ENCODE measurements at regions not wholly inside any gene's neighbourhood (a gene's known extent, or its start where the extent isn't known, plus 50 kb on each side); places are given as distances from the start of the nearest gene placed in this dataset.

DNA sequence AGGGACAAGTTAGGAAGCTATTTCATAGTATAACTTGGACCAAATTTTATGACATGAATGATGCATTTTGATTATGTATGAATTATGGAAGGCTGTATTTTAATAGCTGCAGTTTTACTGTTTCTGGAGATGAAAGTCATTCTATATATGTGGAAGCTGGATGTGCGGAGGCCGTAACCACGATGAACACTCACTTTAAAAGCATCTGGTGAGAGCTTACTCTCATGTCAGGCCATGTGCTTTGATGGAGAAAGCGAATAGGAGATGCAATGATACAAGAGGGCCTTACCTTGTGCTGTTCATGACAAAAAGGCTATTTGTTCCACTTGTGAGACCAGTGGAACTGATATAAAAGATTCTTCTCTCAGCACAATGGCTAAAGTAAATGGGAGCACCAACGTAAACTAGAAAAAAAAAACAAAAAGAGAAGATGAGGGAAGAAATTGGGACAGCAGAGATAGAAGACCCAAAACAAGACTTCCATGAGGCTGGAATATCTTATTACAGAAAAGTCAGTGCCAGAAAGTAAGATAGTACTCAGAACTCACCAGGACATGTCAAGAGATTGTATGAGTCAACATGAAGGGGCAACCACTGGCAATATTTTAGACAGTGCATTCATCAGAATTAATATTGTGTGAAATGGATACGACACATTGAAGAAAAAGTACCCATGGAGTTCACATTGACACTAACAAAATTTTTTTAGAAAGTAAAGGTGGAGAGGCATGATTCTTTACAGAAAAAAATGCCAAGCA, 63.3 kb upstream of the GAB1 start:
- DNase-seq = no peak

DNA sequence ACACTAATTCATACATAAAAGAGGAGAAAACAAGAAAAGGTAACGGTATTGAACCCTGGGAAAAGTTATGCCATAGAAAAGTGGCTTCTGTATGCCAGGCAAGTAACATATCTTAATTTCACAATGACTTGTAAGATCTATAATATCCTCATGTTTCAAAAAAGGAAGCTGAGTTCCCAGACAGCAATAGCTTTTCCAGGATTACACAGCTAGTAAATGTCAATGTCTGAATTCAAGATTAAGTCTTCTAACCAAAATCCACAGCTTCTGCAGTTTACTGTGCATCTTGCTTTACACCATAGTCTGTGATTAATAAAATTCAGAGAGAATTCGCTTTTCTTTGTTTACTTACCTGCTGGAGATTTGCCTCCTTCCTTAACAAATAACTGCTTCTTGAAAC, 55.8 kb upstream of the GAB1 start:
- no peak for DNase-seq

- no peak for DNase-seq
These were observed 55.0 kb upstream of the GAB1 start for GRCh38 chr4:143281507-143282190.

- DNase-seq = no peak
These were observed 54.4 kb upstream of the GAB1 start for GRCh38 chr4:143282211-143282707.

DNA sequence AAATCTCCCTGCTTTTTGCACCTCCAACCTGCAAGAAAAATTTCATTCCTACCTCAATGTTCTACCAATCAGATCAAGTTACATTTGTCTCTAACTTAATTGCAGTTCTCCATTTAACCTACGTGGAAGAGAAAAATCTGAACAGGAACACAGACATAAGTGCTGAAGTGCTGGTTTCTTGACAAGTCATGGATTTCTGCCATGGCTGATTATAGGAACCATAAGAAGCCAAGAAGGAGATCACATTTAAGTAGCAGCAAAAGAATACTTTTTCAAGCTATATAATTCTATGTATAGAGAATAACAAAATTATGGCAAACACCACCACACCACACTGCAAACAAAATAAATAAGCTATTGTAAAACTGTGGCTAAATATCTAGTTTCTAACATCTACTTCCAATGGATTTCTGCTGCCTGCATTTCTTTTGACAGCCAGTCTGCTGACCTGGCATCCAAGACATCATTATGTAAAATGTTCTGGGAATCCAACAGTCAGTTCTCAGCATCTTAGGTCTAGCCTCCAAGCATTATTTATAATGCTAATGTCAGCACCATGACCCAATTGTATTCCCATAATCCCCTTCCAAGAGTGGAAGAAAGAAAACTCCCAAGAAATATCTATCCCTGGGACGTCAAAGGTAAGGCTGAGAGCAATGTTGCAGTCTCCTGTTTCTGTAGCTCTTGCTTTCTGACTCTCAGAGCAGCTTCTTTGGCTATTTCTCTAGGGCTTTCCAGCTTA, 50.8 kb upstream of the GAB1 start:
- DNase-seq = no peak

- peak; percentile 25 for DNase-seq
These were observed 49.7 kb upstream of the GAB1 start for GRCh38 chr4:143286701-143287571.
